C4-2B (cell line): ENCODE measurements at regions not wholly inside any gene's neighbourhood (a gene's known extent, or its start where the extent isn't known, plus 50 kb on each side); places are given as distances from the start of the nearest gene placed in this dataset.

Source experiments
- H3K27ac ChIP-seq: fragments of 450-650 bp; 2 replicates; pipeline ENCODE4 v1.5.1; 2017
- ZFX ChIP-seq: fragments of 450-650 bp; IDR thresholded peaks from 2 replicates; pipeline ENCODE4 v1.6.1; 2017
- TF ChIP-seq, protein P1 (sequence below): fragments of 450-650 bp; conservative IDR thresholded peaks from 2 replicates; pipeline ENCODE4 v1.5.1; 2017; ENCODE audit warnings: mild to moderate bottlenecking

DNA sequence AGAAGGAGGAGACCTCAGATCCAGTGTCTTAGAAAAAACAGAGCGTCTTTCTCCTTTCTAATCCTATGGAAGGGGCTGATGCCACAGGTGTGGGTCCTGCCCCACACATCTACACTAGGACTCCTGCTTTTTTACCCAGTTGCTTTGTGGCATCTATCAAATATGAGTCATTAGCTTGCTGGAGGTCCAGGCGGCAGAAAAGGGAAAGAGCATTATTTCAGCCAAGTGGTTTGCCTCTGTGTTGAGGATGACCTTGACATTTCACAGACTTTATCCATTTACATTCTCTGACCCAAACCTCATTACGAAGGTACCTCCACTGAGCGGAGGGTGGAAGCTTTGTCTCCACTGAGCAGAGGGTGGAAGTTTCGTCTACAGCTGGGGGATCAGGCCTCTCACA, 308.4 kb upstream of the KLF6 start:
- H3K27ac ChIP-seq: no peak overlapping the region
- TF ChIP-seq ZFX: no peak
- TF ChIP-seq, protein P1, sequence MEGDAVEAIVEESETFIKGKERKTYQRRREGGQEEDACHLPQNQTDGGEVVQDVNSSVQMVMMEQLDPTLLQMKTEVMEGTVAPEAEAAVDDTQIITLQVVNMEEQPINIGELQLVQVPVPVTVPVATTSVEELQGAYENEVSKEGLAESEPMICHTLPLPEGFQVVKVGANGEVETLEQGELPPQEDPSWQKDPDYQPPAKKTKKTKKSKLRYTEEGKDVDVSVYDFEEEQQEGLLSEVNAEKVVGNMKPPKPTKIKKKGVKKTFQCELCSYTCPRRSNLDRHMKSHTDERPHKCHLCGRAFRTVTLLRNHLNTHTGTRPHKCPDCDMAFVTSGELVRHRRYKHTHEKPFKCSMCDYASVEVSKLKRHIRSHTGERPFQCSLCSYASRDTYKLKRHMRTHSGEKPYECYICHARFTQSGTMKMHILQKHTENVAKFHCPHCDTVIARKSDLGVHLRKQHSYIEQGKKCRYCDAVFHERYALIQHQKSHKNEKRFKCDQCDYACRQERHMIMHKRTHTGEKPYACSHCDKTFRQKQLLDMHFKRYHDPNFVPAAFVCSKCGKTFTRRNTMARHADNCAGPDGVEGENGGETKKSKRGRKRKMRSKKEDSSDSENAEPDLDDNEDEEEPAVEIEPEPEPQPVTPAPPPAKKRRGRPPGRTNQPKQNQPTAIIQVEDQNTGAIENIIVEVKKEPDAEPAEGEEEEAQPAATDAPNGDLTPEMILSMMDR: no peak

DNA sequence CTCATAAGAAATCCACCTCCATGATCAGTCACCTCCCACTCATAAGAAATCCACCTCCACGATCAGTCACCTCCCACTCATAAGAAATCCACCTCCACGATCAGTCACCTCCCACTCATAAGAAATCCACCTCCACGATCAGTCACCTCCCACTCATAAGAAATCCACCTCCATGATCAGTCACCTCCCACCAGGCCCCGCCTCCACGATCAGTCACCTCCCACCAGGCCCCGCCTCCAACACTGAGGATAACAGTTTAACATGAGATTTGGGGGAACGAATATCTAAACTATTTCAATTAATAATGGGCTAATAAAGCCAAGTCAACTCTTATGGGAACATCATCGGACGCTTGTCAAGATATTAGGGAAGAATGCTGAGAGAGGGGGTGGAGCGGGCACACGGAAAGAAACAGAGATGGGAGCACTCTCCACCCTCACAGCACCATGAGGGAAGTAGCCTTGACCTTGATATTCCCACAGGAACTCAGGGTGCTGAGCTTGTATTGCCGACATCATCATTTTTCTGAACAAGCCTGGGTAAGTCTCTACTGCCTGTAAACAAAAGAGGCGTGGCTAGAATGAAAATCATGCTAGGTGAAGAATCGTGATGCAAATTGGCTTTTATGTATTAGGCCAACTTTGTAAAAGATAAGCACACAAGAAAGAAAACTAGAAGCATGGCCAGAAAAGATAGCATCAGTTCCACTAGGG, 303.5 kb upstream of the KLF6 start:
- no peak for TF ChIP-seq ZFX
- TF ChIP-seq, protein P1: no peak
- no peak overlapping the region for H3K27ac ChIP-seq

DNA sequence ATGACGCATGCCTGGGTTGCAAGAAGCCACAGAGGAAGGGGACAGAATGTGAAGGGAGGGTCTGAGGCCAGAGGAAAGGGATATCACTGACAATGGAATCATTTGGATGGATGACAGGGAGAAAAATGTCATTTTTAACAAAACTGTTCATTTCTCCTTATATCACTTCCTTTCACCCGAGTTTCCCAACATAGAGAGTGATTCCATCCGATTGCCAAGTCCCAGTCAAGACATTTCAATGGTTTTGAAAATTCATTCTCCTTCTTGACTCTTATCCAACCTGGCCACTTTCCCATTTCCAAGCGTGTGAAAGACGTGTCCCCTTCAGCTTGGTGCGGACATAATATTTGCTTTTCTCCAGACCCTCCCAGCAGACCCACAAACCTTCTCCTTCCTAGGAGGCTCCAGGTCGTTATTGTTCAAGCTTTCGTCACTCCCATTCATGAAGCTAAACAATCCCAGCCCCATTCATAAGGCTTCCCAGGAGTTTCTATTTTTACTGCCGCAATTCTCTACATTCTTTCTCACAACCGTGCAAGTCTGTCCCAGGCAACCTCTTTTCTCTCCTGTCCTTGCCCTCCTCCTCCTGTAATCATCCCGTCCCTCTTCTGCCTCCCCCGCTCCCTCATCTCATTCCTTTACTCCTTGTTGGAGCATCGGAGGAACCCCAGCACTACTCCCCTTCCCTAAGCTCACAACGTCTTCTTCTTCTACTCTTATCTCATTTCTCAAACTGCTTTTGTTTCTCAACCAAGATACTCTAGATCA, 301.3 kb upstream of the KLF6 start:
- H3K27ac ChIP-seq: no peak overlapping the region
- TF ChIP-seq ZFX: no peak
- TF ChIP-seq, protein P1: no peak

DNA sequence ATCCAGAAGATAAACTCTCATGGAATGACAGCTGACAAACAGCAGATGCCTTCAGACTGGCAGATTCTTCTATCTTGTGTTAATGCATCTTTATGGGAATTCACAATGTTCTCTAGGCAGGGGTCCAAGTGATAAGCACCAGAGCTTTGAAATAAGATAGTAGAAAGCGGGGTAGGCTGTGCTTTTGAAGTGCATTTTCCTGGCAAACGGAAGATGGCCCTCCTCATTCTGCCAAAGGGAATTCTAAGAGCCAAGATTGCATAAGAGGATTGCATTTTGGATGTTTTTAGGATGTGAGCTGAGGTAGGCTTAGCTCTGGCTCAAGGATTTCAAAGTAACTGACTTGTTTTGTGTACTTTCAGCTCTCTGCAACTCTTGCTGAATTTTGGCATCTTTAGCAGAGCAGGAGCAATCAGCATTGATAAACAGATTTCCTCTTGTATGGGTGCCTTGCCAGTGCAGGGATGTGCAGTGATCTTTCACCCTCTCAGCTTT, 298.5 kb upstream of the KLF6 start:
- no peak overlapping the region for H3K27ac ChIP-seq
- no peak for TF ChIP-seq ZFX
- TF ChIP-seq, protein P1: no peak

DNA sequence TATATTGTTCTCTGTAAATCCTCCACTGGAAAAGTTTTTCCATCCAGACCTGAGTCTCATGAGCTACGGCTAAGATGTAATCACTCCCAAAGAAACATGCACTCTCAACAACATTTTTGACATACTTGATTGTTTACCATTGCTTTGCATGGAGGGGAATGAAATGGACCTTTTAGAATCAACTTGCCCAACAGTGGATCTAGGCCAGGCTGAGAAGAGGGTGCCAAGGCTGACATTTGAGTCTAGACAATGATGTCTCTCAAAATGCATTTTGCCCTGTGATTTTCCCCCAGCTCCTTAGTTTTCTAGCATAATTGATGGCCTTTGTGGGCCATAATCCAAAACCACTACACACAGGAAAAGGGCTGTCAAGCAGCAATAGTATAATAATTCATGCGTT, 297.9 kb upstream of the KLF6 start:
- H3K27ac ChIP-seq: no peak overlapping the region
- TF ChIP-seq ZFX: no peak
- TF ChIP-seq, protein P1: no peak

DNA sequence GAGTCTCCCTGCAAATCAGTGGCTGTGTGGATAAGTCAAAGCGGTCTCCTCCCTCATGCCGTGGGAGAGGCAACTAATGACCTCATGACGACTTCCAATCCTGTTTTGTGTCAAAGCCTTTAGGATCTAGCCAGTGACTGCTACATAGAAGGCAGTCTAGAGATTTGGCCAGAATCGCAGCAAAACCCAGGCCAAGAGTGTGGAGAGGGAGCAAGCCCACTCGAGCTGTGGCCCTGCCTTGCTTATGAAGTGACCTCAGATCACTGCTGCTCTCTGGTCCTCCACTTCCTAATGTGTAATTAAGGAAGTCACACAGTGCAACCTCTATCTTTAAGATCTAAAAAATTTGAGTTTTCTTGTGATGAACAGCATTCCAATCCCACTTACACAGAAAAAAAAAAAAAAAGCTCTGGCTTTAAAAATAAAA, 296.7 kb upstream of the KLF6 start:
- H3K27ac ChIP-seq: no peak overlapping the region
- TF ChIP-seq, protein P1: no peak
- no peak for TF ChIP-seq ZFX

DNA sequence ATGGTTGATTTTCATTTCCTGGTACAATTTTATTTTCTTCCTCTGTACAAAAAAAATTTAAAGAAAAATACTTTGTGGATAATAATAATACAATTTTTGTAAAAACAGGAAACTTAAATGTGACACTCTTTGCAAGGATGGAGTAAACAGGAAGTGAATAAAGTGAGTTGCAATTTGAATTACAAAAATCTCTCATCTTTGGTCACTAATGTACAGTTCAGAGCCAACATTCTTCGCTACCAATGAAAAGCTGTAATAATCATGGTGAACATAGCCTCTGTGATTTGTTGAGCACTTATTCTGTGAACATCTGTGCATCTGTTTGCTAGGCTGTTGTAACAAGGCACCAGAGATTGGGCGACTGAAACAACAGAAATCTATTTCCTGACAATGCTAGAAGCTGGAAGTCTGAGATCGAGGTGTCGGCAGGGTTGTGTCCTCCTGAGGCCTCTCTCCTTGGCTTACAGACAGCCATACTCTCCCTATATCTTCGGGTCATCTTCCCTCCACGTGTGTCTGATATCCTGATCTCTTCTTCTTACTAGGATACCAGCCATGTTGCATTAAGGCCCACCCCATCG, 295.3 kb upstream of the KLF6 start:
- TF ChIP-seq, protein P1: no peak
- no peak for TF ChIP-seq ZFX
- H3K27ac ChIP-seq: no peak overlapping the region
